ENCODE measurements at regions not wholly inside any gene's neighbourhood (a gene's known extent, or its start where the extent isn't known, plus 50 kb on each side); places are given as distances from the start of the nearest gene placed in this dataset.

DNA sequence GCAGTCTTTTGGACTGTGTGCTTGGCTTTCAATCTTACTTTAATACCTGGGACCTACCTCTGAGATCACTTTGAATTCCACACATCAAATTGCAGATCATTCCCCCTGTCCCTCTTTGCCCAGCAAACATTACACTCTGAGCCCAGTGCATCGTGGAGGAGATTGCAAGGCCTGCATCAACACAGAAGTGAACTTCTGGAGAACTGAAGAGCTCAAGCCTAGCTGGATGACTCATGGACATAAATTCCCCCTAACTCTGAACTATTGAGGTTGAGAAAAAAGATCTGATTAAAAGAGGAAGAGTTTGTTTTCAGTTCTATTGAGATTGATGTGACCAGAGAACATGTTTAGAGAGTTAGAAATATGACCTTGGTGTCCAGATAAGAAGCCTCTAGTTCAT, 316.0 kb upstream of the DMAC1 start:
- FAIRE-seq (no peak), DNase-seq (ENCODE audit: low read depth) (no peak)
- Histone ChIP-seq H3K27me3 (ENCODE audit: control insufficient read depth, insufficient read depth, low read length) (no peaks in the 10 kb centered on the region), H3K4me3 (ENCODE audit: low read depth, low read length) (no peak overlapping the region), H3K36me3 (ENCODE audit: control insufficient read depth, insufficient read depth, low read length) (no peaks in the 10 kb centered on the region)
- TF ChIP-seq, protein P1, sequence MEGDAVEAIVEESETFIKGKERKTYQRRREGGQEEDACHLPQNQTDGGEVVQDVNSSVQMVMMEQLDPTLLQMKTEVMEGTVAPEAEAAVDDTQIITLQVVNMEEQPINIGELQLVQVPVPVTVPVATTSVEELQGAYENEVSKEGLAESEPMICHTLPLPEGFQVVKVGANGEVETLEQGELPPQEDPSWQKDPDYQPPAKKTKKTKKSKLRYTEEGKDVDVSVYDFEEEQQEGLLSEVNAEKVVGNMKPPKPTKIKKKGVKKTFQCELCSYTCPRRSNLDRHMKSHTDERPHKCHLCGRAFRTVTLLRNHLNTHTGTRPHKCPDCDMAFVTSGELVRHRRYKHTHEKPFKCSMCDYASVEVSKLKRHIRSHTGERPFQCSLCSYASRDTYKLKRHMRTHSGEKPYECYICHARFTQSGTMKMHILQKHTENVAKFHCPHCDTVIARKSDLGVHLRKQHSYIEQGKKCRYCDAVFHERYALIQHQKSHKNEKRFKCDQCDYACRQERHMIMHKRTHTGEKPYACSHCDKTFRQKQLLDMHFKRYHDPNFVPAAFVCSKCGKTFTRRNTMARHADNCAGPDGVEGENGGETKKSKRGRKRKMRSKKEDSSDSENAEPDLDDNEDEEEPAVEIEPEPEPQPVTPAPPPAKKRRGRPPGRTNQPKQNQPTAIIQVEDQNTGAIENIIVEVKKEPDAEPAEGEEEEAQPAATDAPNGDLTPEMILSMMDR (IDR thresholded peaks at IDR 0.05; ENCODE audit: insufficient read depth, low read length, severe bottlenecking), result no peak

DNA sequence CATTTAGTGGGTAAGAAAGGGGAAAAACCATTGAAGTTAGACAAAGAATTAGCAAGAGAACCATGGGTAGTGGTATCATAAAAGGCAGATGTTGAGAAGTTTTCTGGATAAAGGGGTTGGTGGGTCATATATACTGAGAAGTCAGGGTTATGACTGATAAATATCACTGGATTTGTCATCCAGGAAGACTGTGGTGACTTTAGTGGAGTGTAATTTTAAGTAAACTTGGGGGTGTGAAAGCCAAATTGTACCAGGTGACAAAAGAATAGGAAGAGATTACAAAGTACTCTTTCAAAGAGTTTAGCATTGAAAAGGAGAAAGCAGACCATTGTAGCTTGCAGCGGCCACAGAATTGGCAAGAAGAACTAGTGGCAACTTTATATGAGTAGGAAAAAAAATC, 315.2 kb upstream of the DMAC1 start:
- TF ChIP-seq, protein P1 (IDR thresholded peaks at IDR 0.05; ENCODE audit: insufficient read depth, low read length, severe bottlenecking), result no peak
- no peaks in the 10 kb centered on the region for H3K27me3 ChIP-seq (ENCODE audit: control insufficient read depth, insufficient read depth, low read length)
- DNase-seq (ENCODE audit: low read depth) (no peak), FAIRE-seq (no peak)
- no peak overlapping the region for H3K4me3 ChIP-seq (ENCODE audit: low read depth, low read length)
- no peaks in the 10 kb centered on the region for H3K36me3 ChIP-seq (ENCODE audit: control insufficient read depth, insufficient read depth, low read length)

DNA sequence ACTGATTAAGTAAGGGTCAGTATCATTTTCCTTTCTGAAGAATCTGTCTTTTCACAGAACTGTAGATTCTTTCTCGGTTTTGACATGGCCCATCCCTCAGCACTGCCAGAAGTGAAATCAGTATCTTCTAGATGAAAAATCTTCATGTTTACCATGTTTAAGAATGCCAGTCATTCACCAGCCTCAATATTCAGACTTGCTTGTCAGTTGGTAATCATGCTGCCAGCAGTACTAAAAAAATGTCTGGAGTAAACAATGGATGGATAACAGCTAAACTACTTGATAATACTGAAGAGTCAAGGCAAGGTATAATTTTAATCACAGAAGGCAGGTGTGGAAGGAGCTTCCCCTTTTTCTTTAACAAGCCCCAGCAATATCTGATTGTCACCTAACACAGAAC, 306.8 kb upstream of the DMAC1 start:
- Histone ChIP-seq H3K27me3 (ENCODE audit: control insufficient read depth, insufficient read depth, low read length) (no peaks in the 10 kb centered on the region), H3K4me3 (ENCODE audit: low read depth, low read length) (no peak overlapping the region), H3K36me3 (ENCODE audit: control insufficient read depth, insufficient read depth, low read length) (no peaks in the 10 kb centered on the region)
- no peak for FAIRE-seq
- DNase-seq (ENCODE audit: low read depth), result no peak
- TF ChIP-seq, protein P1 (IDR thresholded peaks at IDR 0.05; ENCODE audit: insufficient read depth, low read length, severe bottlenecking), result no peak

DNA sequence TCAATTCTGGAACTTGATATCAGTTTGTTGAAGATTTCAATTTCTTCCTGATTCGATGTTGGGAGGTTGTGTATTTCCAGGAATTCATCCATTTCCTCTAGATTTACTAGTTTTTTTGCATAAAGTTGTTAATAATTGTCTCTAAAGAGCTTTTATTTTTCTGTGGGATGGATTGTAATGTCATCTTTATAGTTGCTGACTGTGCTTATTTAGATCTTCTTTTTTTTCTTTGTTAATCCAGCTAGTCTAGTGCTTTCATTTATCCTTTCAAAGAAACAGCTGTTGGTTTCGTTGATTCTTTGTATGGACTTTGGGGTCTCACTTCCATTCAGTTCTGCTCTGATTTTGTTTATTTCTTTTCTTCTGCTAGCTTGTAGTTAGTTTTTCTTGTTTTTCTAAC, 302.0 kb upstream of the DMAC1 start:
- no peak for DNase-seq (ENCODE audit: low read depth)
- Histone ChIP-seq H3K36me3 (ENCODE audit: control insufficient read depth, insufficient read depth, low read length) (no peaks in the 10 kb centered on the region), H3K4me3 (ENCODE audit: low read depth, low read length) (no peak overlapping the region), H3K27me3 (ENCODE audit: control insufficient read depth, insufficient read depth, low read length) (no peaks in the 10 kb centered on the region)
- TF ChIP-seq, protein P1 (IDR thresholded peaks at IDR 0.05; ENCODE audit: insufficient read depth, low read length, severe bottlenecking), result no peak
- FAIRE-seq, result no peak

DNA sequence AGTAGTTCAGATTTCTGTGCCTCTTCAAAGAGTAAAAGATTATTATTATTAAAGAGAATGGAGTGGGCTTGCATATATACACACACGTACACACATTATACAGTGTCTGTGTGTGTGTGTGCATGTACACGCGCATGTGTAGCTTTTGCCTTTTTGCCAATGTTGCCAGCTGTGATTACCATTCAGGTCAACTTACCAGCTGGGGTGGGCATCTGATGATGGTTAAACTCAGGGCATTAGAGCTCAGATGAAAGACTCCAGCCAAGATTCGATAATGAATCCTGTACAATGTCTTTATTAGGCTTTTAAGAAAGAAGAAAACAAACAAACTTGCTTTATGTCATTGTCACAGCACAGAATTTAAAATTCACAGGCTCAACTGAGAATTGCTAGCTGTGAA, 296.5 kb upstream of the DMAC1 start:
- Histone ChIP-seq H3K4me3 (ENCODE audit: low read depth, low read length) (no peak overlapping the region), H3K27me3 (ENCODE audit: control insufficient read depth, insufficient read depth, low read length) (no peaks in the 10 kb centered on the region), H3K36me3 (ENCODE audit: control insufficient read depth, insufficient read depth, low read length) (no peaks in the 10 kb centered on the region)
- no peak for FAIRE-seq
- TF ChIP-seq, protein P1 (IDR thresholded peaks at IDR 0.05; ENCODE audit: insufficient read depth, low read length, severe bottlenecking), result no peak
- no peak for DNase-seq (ENCODE audit: low read depth)

DNA sequence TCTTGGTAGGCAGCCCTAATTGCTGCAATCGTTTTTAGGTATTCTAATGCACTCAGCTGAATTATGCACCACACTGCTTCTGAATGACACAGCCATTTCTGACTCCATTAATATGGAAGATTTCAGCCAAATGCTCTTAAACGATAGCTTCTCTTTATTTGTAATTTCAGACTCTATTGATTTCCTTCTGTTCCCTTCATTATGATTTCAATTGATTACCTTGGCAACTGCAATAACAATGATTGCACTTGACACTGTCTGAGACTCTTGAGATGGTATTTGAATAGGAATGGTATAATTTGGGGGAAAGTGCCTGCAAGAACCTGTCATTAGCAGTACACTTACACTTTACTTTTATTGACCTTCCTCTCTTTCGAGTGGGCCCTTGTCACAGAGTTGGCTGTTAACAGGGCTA, 296.1 kb upstream of the DMAC1 start:
- Histone ChIP-seq H3K36me3 (ENCODE audit: control insufficient read depth, insufficient read depth, low read length) (no peaks in the 10 kb centered on the region), H3K27me3 (ENCODE audit: control insufficient read depth, insufficient read depth, low read length) (no peaks in the 10 kb centered on the region), H3K4me3 (ENCODE audit: low read depth, low read length) (no peak overlapping the region)
- DNase-seq (ENCODE audit: low read depth) (no peak), FAIRE-seq (no peak)
- TF ChIP-seq, protein P1 (IDR thresholded peaks at IDR 0.05; ENCODE audit: insufficient read depth, low read length, severe bottlenecking), result no peak

Measured in bronchial epithelial cell (primary cell).